Esophagus squamous epithelium (tissue), 5 donors: ENCODE measurements at regions not wholly inside any gene's neighbourhood (a gene's known extent, or its start where the extent isn't known, plus 50 kb on each side); places are given as distances from the start of the nearest gene placed in this dataset.
"Not testable (repeated sequence)": the region's sequence is repeated elsewhere in the genome, so short reads cannot be mapped to it uniquely, and the experiment has no call there.

ENCODE experiments used
- DNase-seq: peaks from one replicate; lab custom pipeline; 2025; lab: John Stamatoyannopoulos, UW
- H3K27ac ChIP-seq, 4 donors: fragments of 200-600 bp; sonication (generic); one replicate each; pipeline ENCODE4 v1.5.1; 2016 to 2019; ENCODE audit warnings: mild to moderate bottlenecking in 1 of 4
- H3K27me3 ChIP-seq, 4 donors: fragments of 200-600 bp; sonication (generic); 1 replicate in 3 of 4; 2 replicates in 1 of 4; pipeline versions ENCODE4 v1.5.1 to v1.6.0; 2017 to 2021; ENCODE audit warnings: antibody characterized with exemption in 1 of 4
- H3K36me3 ChIP-seq, 3 donors: fragments of 200-600 bp; sonication (generic); one replicate each; pipeline ENCODE4 v1.5.1; 2016 to 2019
- H3K4me1 ChIP-seq, 3 donors: fragments of 200-600 bp; sonication (generic); one replicate each; pipeline ENCODE4 v1.5.1; 2017 to 2019
- H3K4me3 ChIP-seq, 4 donors: fragments of 200-600 bp; sonication (generic); 1 replicate in 3 of 4; 2 replicates in 1 of 4; pipeline ENCODE4 v1.5.1; 2016 to 2019; ENCODE audit warnings: mild to moderate bottlenecking in 2 of 4, moderate library complexity in 1 of 4
- H3K9me3 ChIP-seq, 3 donors: fragments of 200-600 bp; sonication (generic); one replicate each; pipeline ENCODE4 v1.5.1; 2016 to 2019
- POLR2A ChIP-seq, 4 donors: fragments of 450-650 bp; IDR thresholded peaks; one replicate each; pipeline ENCODE4 v1.6.1; 2017; ENCODE audit warnings: antibody characterized with exemption in 4 of 4, mild to moderate bottlenecking in 4 of 4, moderate library complexity in 3 of 4
- WGBS, 2 donors: methylation state at CpG; one replicate each; pipeline ENCODE4 v1.1.5; 2018; 5-methylcytosine and 5-hydroxymethylcytosine counted together
- intact Hi-C: fragments of 100-400 bp; cut with DNase I; formaldehyde crosslinking; loops from one replicate; pipeline ENCODE4 v1.15.0; 2022
- TF ChIP-seq, protein P1 (sequence below), 6 experiments: fragments of 450-650 bp in 4 of 6; fragments of 200-600 bp in 2 of 6; sonication (generic) in 2 of 6; IDR thresholded peaks; one replicate each; pipeline ENCODE4 v1.5.1; 2016 to 2019; ENCODE audit warnings: antibody characterized with exemption in 6 of 6, mild to moderate bottlenecking in 4 of 6, moderate library complexity in 4 of 6
- donor health status: DM: yes; HTN: yes; CAD: no.

DNA sequence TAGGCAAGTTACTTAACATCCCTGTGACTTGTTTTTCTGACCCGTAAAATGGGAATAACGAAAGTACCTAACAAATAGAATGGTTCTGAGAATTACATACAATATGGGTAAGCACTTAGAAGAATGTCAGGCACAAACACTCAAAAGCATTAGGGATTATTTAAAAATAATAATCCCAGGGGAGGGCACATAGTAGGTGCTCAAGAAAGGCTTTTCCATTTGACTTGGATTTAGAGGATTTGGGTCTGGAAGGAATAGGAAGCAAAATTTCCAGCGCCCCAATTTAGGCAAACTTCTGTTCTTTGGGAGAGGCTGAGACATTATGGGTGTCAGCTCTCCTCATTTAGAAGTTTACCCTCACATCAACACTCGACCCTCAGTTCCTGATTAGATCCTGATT is 115.5 kb downstream of the SYF2 start:
- H3K4me1 ChIP-seq, result no peaks in the 10 kb centered on the region
- no peak for DNase-seq
- TF ChIP-seq, protein P1, sequence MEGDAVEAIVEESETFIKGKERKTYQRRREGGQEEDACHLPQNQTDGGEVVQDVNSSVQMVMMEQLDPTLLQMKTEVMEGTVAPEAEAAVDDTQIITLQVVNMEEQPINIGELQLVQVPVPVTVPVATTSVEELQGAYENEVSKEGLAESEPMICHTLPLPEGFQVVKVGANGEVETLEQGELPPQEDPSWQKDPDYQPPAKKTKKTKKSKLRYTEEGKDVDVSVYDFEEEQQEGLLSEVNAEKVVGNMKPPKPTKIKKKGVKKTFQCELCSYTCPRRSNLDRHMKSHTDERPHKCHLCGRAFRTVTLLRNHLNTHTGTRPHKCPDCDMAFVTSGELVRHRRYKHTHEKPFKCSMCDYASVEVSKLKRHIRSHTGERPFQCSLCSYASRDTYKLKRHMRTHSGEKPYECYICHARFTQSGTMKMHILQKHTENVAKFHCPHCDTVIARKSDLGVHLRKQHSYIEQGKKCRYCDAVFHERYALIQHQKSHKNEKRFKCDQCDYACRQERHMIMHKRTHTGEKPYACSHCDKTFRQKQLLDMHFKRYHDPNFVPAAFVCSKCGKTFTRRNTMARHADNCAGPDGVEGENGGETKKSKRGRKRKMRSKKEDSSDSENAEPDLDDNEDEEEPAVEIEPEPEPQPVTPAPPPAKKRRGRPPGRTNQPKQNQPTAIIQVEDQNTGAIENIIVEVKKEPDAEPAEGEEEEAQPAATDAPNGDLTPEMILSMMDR (IDR thresholded peaks at IDR 0.05), result no peak
- TF ChIP-seq POLR2A (IDR thresholded peaks at IDR 0.05), result no peak

DNA sequence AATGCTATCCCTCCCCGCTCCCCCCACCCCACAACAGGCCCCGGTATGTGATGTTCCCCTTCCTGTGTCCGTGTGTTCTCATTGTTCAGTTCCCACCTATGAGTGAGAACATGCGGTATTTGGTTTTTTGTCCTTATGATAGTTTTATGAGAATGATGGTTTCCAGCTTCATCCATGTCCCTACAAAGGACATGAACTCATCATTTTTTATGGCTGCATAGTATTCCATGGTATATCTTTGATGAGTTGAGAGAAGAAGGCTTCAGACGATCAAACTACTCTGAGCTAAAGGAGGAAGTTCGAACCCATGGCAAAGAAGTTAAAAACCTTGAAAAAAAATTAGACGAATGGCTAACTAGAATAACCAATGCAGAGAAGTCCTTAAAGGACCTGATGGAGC is 116.2 kb downstream of the SYF2 start:
- 78 to 83% methylated on average over 1 to 7 of the region's 7 CpGs for WGBS, 2 donors
- H3K27ac ChIP-seq, H3K9me3 ChIP-seq, H3K36me3 ChIP-seq, intact Hi-C loops, H3K4me3 ChIP-seq, H3K4me1 ChIP-seq, DNase-seq: not testable (repeated sequence)
- peaks cover 0 to 19% (median 0%) of the 10 kb centered on the region in 4 donors for H3K27me3 ChIP-seq

More for the DNA sequence above, 115.5 kb downstream of the SYF2 start:
- H3K36me3 ChIP-seq, result no peaks in the 10 kb centered on the region
- H3K4me3 ChIP-seq, result no peak overlapping the region
- peaks cover 0 to 26% (median 0%) of the 10 kb centered on the region in 4 donors for H3K27me3 ChIP-seq
- 88 to 89% methylated on average over 4 of the region's 4 CpGs for WGBS, 2 donors
- no peak overlapping the region for H3K27ac ChIP-seq
- no peaks in the 10 kb centered on the region for H3K9me3 ChIP-seq
- intact Hi-C loops, result no loop called here

DNA sequence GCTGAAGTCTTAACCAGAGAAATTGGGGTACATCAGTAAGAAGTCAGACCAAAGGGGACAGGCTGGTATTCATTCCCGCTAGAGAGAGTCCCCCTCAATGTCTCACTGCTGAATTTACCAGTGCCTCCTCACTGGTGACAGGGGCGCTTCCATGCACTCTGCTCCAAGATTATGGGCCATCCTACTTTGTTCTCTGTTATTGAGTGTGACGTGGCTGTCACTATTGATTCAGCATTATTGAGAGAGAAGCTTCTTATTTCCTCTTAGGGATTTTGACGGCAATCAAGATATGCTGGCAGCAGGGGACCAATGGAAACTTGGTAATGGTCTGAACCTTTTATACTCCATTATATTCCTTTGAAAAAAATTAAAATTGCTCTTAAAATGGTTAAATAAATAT is 118.6 kb downstream of the SYF2 start:
- intact Hi-C loops, result no loop called here
- DNase-seq, result no peak
- no peak for TF ChIP-seq POLR2A (IDR thresholded peaks at IDR 0.05)
- TF ChIP-seq, protein P1 (IDR thresholded peaks at IDR 0.05), result no peak
- Histone ChIP-seq H3K27ac (no peak overlapping the region), H3K9me3 (peaks cover 0 to 7% (median 0%) of the 10 kb centered on the region in 3 donors), H3K27me3 (peaks cover 0 to 18% (median 0%) of the 10 kb centered on the region in 4 donors), H3K4me3 (no peak overlapping the region), H3K36me3 (no peaks in the 10 kb centered on the region), H3K4me1 (no peaks in the 10 kb centered on the region)
- WGBS, 2 donors, result 80 to 83% methylated on average over 2 to 3 of the region's 4 CpGs

DNA sequence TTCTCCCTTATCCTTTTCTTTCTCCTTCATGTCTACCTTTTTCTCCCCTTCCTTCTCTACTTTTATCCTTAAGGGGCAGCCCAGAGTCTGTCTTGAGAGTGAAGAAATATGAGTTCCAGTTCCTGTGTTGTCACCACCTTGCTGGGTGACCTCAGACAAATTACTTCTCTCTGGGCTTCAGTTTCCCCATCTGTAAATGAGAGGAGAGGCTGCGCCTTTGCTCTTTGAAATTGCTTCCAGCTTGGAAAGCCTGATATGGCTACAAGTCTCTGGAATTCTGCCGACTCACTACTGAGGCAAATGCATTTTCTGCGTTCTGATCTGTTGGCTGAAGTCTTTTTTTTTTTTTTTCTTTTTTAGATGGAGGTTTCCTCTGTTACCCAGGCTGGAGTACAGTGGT is 119.2 kb downstream of the SYF2 start:
- WGBS, 2 donors, result 59 to 64% methylated on average over 3 of the region's 3 CpGs
- H3K27ac ChIP-seq, result no peak overlapping the region
- H3K36me3 ChIP-seq, result no peaks in the 10 kb centered on the region
- no peaks in the 10 kb centered on the region for H3K4me1 ChIP-seq
- intact Hi-C loops, result no loop called here
- no peak for DNase-seq
- H3K4me3 ChIP-seq, result no peak overlapping the region
- TF ChIP-seq, protein P1 (IDR thresholded peaks at IDR 0.05), result no peak
- no peak for TF ChIP-seq POLR2A (IDR thresholded peaks at IDR 0.05)
- H3K9me3 ChIP-seq, result peaks cover 0 to 7% (median 0%) of the 10 kb centered on the region in 3 donors
- H3K27me3 ChIP-seq, result peaks cover 0 to 22% (median 0%) of the 10 kb centered on the region in 4 donors

DNA sequence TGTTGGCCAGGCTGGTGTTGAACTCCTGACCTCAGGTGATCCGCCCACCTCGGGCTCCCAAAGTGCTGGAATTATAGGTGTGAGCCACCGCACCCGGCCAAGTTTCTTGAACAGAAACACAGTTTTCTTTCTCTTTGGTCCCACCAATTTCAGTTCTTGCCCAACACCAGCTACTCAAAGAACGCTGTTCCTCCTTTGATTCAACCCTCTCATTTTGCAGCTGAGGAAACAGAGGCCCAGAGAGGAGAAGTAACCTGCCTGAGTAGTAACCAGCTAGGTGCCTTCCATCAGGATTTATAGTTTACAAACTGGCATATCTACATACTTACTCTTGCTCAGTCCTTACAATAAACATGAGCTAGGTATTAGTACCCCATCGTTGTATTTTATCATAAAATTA is 119.9 kb downstream of the SYF2 start:
- Histone ChIP-seq H3K36me3 (no peaks in the 10 kb centered on the region), H3K4me1 (no peaks in the 10 kb centered on the region), H3K27ac (no peak overlapping the region), H3K9me3 (peaks cover 0 to 7% (median 0%) of the 10 kb centered on the region in 3 donors), H3K27me3 (peaks cover 0 to 29% (median 0%) of the 10 kb centered on the region in 4 donors), H3K4me3 (no peak overlapping the region)
- no peak for DNase-seq
- 73 to 82% methylated on average over 6 of the region's 6 CpGs for WGBS, 2 donors
- TF ChIP-seq, protein P1 (IDR thresholded peaks at IDR 0.05), result no peak
- TF ChIP-seq POLR2A (IDR thresholded peaks at IDR 0.05), result no peak
- intact Hi-C loops, result no loop called here

DNA sequence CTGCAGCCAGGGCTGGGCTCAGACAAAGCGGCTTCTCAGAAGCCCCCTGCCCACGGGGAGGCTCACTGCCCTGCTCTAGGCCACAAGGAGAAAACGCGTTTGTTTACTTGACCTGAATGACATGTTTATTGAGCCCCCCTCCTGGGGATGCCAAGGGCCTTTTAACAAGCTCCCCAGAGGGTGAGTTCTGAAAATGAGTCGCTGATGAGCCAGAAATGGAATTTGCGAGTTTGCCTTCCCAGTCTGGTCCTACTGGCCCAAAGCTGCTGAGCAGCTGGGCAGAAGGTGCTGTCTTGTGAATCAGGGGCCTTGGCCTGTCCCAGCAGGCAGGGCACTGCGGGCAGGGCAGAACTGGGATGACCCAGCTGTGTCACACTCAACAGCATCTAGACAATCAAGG is 120.6 kb downstream of the SYF2 start:
- intact Hi-C loops, result no loop called here

More for the DNA sequence above, 120.6 kb downstream of the SYF2 start:
- H3K27ac ChIP-seq, result no peak overlapping the region
- TF ChIP-seq, protein P1 (IDR thresholded peaks at IDR 0.05), result no peak
- TF ChIP-seq POLR2A (IDR thresholded peaks at IDR 0.05), result no peak
- H3K27me3 ChIP-seq, result peaks cover 0 to 29% (median 0%) of the 10 kb centered on the region in 4 donors
- no peak overlapping the region for H3K4me3 ChIP-seq
- no peak for DNase-seq
- 33% methylated on average over 3 of the region's 7 CpGs; no CpG with 5 or more reads in 1 of the 2 donors for WGBS, 2 donors
- H3K4me1 ChIP-seq, result no peaks in the 10 kb centered on the region
- peaks cover 0 to 7% (median 0%) of the 10 kb centered on the region in 3 donors for H3K9me3 ChIP-seq
- H3K36me3 ChIP-seq, result no peaks in the 10 kb centered on the region
